Body of pancreas (tissue), 4 donors: ENCODE measurements at regions not wholly inside any gene's neighbourhood (a gene's known extent, or its start where the extent isn't known, plus 50 kb on each side); places are given as distances from the start of the nearest gene placed in this dataset.

Experiments used
- ATAC-seq: fragments of 150-250 bp; one replicate; pipeline ENCODE4 v1.9.1; 2016
- DNase-seq, 4 donors: peaks; one replicate each; pipeline ENCODE4 v3.0.0-alpha.2; 2019
- H3K27ac ChIP-seq, 4 donors: fragments of 200-600 bp; sonication (generic); 1 replicate in 3 of 4; 2 replicates in 1 of 4; pipeline versions ENCODE4 v1.5.1 to v1.6.1; 2016 to 2019; ENCODE audit warnings: mild to moderate bottlenecking in 1 of 4, mixed read lengths in 1 of 4, moderate library complexity in 1 of 4
- H3K27me3 ChIP-seq, 2 donors: fragments of 200-600 bp; sonication (generic); one replicate each; pipeline ENCODE4 v1.6.0; 2016; ENCODE audit warnings: mild to moderate bottlenecking in 1 of 2
- H3K36me3 ChIP-seq, 2 donors: fragments of 200-600 bp; sonication (generic); replicated peaks in 1 of 2; 2 replicates each; pipeline ENCODE4 v1.5.1; 2016; ENCODE audit warnings: low read depth in 2 of 2; ENCODE audit not compliant: insufficient read depth in 1 of 2
- H3K4me1 ChIP-seq: fragments of 200-600 bp; sonication (generic); one replicate; pipeline ENCODE4 v1.6.0; 2016
- H3K4me3 ChIP-seq, 2 donors: fragments of 200-600 bp; sonication (generic); 1 replicate in 1 of 2; 2 replicates in 1 of 2; pipeline ENCODE4 v1.5.1; 2016 to 2019
- H3K9me3 ChIP-seq, 3 donors: fragments of 200-600 bp; sonication (generic); 1 replicate in 2 of 3; 2 replicates in 1 of 3; pipeline ENCODE4 v1.5.1; 2016
- CTCF ChIP-seq, 7 experiments: fragments of 450-650 bp in 4 of 7; fragments of 200-600 bp in 3 of 7; sonication (generic) in 3 of 7; IDR thresholded peaks; one replicate each; pipeline ENCODE4 v1.5.1; 2016 to 2019; ENCODE audit warnings: antibody characterized with exemption in 7 of 7
- POLR2A ChIP-seq, 3 donors: fragments of 450-650 bp; IDR thresholded peaks; one replicate each; pipeline ENCODE4 v1.6.1; 2016; ENCODE audit warnings: antibody characterized with exemption in 3 of 3, mild to moderate bottlenecking in 2 of 3
- WGBS, 2 donors: methylation state at CpG; one replicate each; pipeline ENCODE4 v1.1.5; 2017; 5-methylcytosine and 5-hydroxymethylcytosine counted together
- intact Hi-C: fragments of 100-400 bp; cut with DNase I; formaldehyde crosslinking; loops from one replicate; pipeline ENCODE4 v1.15.1; 2023

- no peak for DNase-seq
- 81 to 92% methylated on average over 2 of the region's 2 CpGs for WGBS, 2 donors
- H3K36me3 ChIP-seq: no peaks in the 10 kb centered on the region
- ATAC-seq: no peak
- H3K27me3 ChIP-seq: no peaks in the 10 kb centered on the region
- no peaks in the 10 kb centered on the region for H3K4me1 ChIP-seq
- no peak overlapping the region for H3K4me3 ChIP-seq
- intact Hi-C loops: no loop called here
- H3K27ac ChIP-seq: no peak overlapping the region
- TF ChIP-seq CTCF (IDR thresholded peaks at IDR 0.05): no peak
- no peak for TF ChIP-seq POLR2A (IDR thresholded peaks at IDR 0.05)
- H3K9me3 ChIP-seq: no peaks in the 10 kb centered on the region
Measured at GRCh38 chrX:20495575-20495974, 228.9 kb upstream of the RPS6KA3 start.

- Histone ChIP-seq H3K9me3 (no peaks in the 10 kb centered on the region), H3K4me1 (no peaks in the 10 kb centered on the region), H3K27ac (no peak overlapping the region), H3K36me3 (no peaks in the 10 kb centered on the region), H3K27me3 (no peaks in the 10 kb centered on the region), H3K4me3 (no peak overlapping the region)
- ATAC-seq (no peak), DNase-seq (no peak)
- intact Hi-C loops: no loop called here
- no peak for TF ChIP-seq POLR2A (IDR thresholded peaks at IDR 0.05)
- TF ChIP-seq CTCF (IDR thresholded peaks at IDR 0.05): no peak
- WGBS, 2 donors: 93 to 100% methylated on average over 1 of the region's 1 CpG
Measured at GRCh38 chrX:20488473-20488872, 221.8 kb upstream of the RPS6KA3 start.

- WGBS, 2 donors: 58 to 70% methylated on average over 1 of the region's 1 CpG
- H3K4me1 ChIP-seq: no peaks in the 10 kb centered on the region
Measured at GRCh38 chrX:20487227-20487626, 220.5 kb upstream of the RPS6KA3 start.

GRCh38 chrX:20481632-20482031, 214.9 kb upstream of the RPS6KA3 start:
- H3K9me3 ChIP-seq: no peaks in the 10 kb centered on the region
- TF ChIP-seq POLR2A (IDR thresholded peaks at IDR 0.05) (no peak), CTCF (IDR thresholded peaks at IDR 0.05) (no peak)
- ATAC-seq (no peak), DNase-seq (no peak)
- WGBS, 2 donors: 81 to 92% methylated on average over 2 of the region's 2 CpGs
- no peak overlapping the region for H3K4me3 ChIP-seq
- intact Hi-C loops: no loop called here
- H3K4me1 ChIP-seq: no peaks in the 10 kb centered on the region
- no peak overlapping the region for H3K27ac ChIP-seq
- H3K27me3 ChIP-seq: no peaks in the 10 kb centered on the region
- no peaks in the 10 kb centered on the region for H3K36me3 ChIP-seq

More at GRCh38 chrX:20487227-20487626, 220.5 kb upstream of the RPS6KA3 start:
- intact Hi-C loops: no loop called here
- no peak for DNase-seq
- no peaks in the 10 kb centered on the region for H3K9me3 ChIP-seq
- no peaks in the 10 kb centered on the region for H3K27me3 ChIP-seq
- no peaks in the 10 kb centered on the region for H3K36me3 ChIP-seq
- no peak for ATAC-seq
- H3K4me3 ChIP-seq: no peak overlapping the region
- no peak overlapping the region for H3K27ac ChIP-seq
- TF ChIP-seq CTCF (IDR thresholded peaks at IDR 0.05): no peak
- TF ChIP-seq POLR2A (IDR thresholded peaks at IDR 0.05): no peak

- no peak overlapping the region for H3K4me3 ChIP-seq
- H3K27ac ChIP-seq: no peak overlapping the region
- no peak for DNase-seq
- no peaks in the 10 kb centered on the region for H3K4me1 ChIP-seq
- no peaks in the 10 kb centered on the region for H3K36me3 ChIP-seq
- no peaks in the 10 kb centered on the region for H3K9me3 ChIP-seq
- H3K27me3 ChIP-seq: no peaks in the 10 kb centered on the region
- no peak for ATAC-seq
- WGBS, 2 donors: 26 to 27% methylated on average over 4 of the region's 4 CpGs
- intact Hi-C loops: no loop called here
- TF ChIP-seq POLR2A (IDR thresholded peaks at IDR 0.05) (no peak), CTCF (IDR thresholded peaks at IDR 0.05) (no peak)
Measured at GRCh38 chrX:20479896-20480295, 213.2 kb upstream of the RPS6KA3 start.
